PFSK-1 (cell line): ENCODE measurements at regions not wholly inside any gene's neighbourhood (a gene's known extent, or its start where the extent isn't known, plus 50 kb on each side); places are given as distances from the start of the nearest gene placed in this dataset.

Experiments used
- FOXP2 ChIP-seq: optimal IDR thresholded peaks from 2 replicates; pipeline ENCODE3; 2011; ENCODE audit warnings: borderline replicate concordance, control low read depth, inconsistent platforms; ENCODE audit not compliant: insufficient read depth; ENCODE audit errors: extremely low read length, extremely low read depth
- POLR2AphosphoS5 ChIP-seq: IDR thresholded peaks from 2 replicates; pipeline ENCODE4 v1.6.1; 2012; ENCODE audit warnings: low read depth, mild to moderate bottlenecking, control low read depth, low read length, moderate library complexity
- REST ChIP-seq, 2 experiments: IDR thresholded peaks; 2 replicates each; pipeline versions ENCODE4 v1.6.1 to v1.8.0; 2011 to 2012; ENCODE audit warnings: low read depth in 2 of 2, low read length in 2 of 2, control low read depth in 1 of 2, inconsistent platforms in 1 of 2, mild to moderate bottlenecking in 1 of 2, moderate library complexity in 1 of 2; ENCODE audit not compliant: insufficient read depth in 1 of 2
- SIN3A ChIP-seq: IDR thresholded peaks from 2 replicates; pipeline ENCODE4 v1.6.1; 2012; ENCODE audit warnings: mild to moderate bottlenecking, low read length, moderate library complexity, borderline replicate concordance; ENCODE audit not compliant: insufficient read depth
- TAF1 ChIP-seq: IDR thresholded peaks from 2 replicates; pipeline ENCODE4 v1.6.1; 2012; ENCODE audit warnings: low read length, control low read depth, borderline replicate concordance; ENCODE audit not compliant: insufficient read depth

DNA sequence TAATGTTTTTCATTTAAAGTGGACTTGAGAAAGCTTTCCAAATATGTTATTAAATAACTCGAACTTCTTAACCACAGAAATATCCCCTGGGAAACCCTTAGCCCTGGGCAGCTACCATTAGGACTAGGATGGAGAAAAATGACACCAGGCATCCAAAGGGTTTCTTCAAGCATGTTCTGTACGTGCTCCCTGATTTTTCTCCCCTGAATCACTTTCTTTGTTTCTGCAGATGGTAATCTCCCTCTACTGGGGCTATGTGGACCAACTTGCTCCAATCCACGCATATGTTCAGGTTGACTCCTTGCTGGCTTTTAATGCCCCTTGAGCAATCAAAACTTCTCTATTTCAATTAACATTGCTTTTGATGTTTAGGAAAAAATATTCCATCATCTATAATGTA, 312.7 kb upstream of the C1orf87 start:
- no peak for TF ChIP-seq FOXP2
- TF ChIP-seq POLR2AphosphoS5: no peak
- no peak for TF ChIP-seq TAF1
- TF ChIP-seq SIN3A: no peak
- no peak for TF ChIP-seq REST (IDR thresholded peaks at IDR 0.05; ENCODE audit: insufficient read depth in 1 of 2, low read depth in 2 of 2, low read length in 2 of 2)

DNA sequence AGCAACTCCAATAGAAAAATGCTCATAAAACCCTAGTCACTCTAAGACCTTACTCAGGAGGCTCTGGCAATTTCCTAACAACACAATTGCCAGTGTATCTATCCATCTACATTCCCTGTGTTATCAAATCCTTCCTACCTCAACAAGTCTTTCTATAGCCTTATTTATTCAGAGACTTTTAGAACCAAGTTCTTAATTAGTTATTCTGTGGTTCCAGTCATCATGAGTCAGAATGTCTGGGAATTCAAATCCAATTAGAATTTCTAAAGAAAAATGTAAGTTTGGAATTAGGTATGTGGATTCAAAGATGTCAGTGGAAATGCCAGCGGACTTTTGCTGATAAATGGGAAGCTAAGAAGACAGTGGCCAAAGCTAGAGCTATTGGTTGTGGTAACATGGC, 302.6 kb upstream of the C1orf87 start:
- TF ChIP-seq SIN3A (no peak), FOXP2 (no peak), POLR2AphosphoS5 (no peak), REST (IDR thresholded peaks at IDR 0.05; ENCODE audit: insufficient read depth in 1 of 2, low read depth in 2 of 2, low read length in 2 of 2) (no peak), TAF1 (no peak)

GRCh38 chr1:60374537-60374936, 301.0 kb upstream of the C1orf87 start:
- TF ChIP-seq TAF1 (no peak), POLR2AphosphoS5 (no peak), SIN3A (no peak)

- no peak for TF ChIP-seq TAF1
- TF ChIP-seq FOXP2: no peak
- no peak for TF ChIP-seq SIN3A
- TF ChIP-seq POLR2AphosphoS5: no peak
- no peak for TF ChIP-seq REST (IDR thresholded peaks at IDR 0.05; ENCODE audit: insufficient read depth in 1 of 2, low read depth in 2 of 2, low read length in 2 of 2)
These were observed 294.0 kb upstream of the C1orf87 start for GRCh38 chr1:60367532-60367931.

DNA sequence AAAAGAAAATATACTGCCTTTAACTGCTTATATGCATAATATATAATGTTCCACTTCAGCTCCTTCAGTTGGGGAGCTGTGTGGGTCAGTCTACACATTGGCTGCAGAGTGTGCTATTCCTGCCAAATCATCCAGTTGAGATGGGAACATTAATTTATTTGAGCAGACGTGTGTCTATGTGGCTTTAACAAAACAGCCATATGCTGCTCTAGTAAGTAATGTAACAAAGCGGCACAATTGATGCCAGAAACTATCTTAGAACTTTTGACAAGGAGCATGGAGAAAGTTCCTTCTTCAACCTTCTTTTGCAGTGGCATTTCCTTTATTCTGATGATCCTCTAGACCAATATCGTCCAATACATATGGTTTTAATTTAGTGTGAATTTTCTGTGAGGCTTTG, 285.9 kb upstream of the C1orf87 start:
- TF ChIP-seq POLR2AphosphoS5: no peak

DNA sequence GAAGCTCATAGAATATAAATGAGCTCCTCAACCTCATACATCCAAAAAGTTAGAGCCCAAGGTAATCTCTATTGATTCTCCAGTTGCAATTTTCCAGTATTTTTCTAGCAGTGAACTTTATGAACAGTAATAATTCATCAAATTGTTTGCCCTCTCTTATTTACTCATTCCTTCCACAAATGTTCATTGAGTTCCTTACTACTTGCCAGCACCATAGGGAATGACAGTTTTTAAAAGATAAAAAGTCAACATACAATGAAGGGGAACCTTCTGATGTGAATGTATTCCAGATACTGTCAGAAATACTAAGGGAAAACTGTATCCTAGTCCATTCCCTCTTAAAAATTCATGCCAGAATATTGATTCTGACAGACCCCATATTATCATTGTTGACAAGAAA, 277.0 kb upstream of the C1orf87 start:
- TF ChIP-seq REST (IDR thresholded peaks at IDR 0.05; ENCODE audit: insufficient read depth in 1 of 2, low read depth in 2 of 2, low read length in 2 of 2) (no peak), FOXP2 (no peak), SIN3A (no peak), POLR2AphosphoS5 (no peak), TAF1 (no peak)
